ENCODE measurements at regions not wholly inside any gene's neighbourhood (a gene's known extent, or its start where the extent isn't known, plus 50 kb on each side); places are given as distances from the start of the nearest gene placed in this dataset.

- Mint-ChIP-seq H3K27me3 (ENCODE audit: unreplicated experiment) (peaks cover 3% of the 10 kb centered on the region), H3K4me1 (ENCODE audit: unreplicated experiment) (no peaks in the 10 kb centered on the region), H3K27ac (ENCODE audit: unreplicated experiment) (no peak overlapping the region), H3K4me3 (ENCODE audit: unreplicated experiment) (no peak overlapping the region), H3K36me3 (ENCODE audit: unreplicated experiment) (no peaks in the 10 kb centered on the region), H3K9me3 (ENCODE audit: unreplicated experiment) (no peaks in the 10 kb centered on the region)
- TF ChIP-seq CTCF (IDR thresholded peaks at IDR 0.05), result no peak
- DNase-seq (ENCODE audit: extremely low spot score, unreplicated experiment), result no peak
These were observed 68.2 kb upstream of the CXCR4 start for GRCh38 chr2:136185981-136186776.

GRCh38 chr2:136183097-136183496, 65.1 kb upstream of the CXCR4 start:
- no peak for TF ChIP-seq CTCF (IDR thresholded peaks at IDR 0.05)
- Mint-ChIP-seq H3K4me3 (ENCODE audit: unreplicated experiment) (no peak overlapping the region), H3K9me3 (ENCODE audit: unreplicated experiment) (no peaks in the 10 kb centered on the region), H3K36me3 (ENCODE audit: unreplicated experiment) (no peaks in the 10 kb centered on the region), H3K27ac (ENCODE audit: unreplicated experiment) (no peak overlapping the region), H3K4me1 (ENCODE audit: unreplicated experiment) (no peaks in the 10 kb centered on the region), H3K27me3 (ENCODE audit: unreplicated experiment) (no peaks in the 10 kb centered on the region)
- DNase-seq (ENCODE audit: extremely low spot score, unreplicated experiment), result no peak

GRCh38 chr2:136182315-136182714, 64.4 kb upstream of the CXCR4 start:
- H3K4me3 Mint-ChIP-seq (ENCODE audit: unreplicated experiment), result no peak overlapping the region
- no peak for DNase-seq (ENCODE audit: extremely low spot score, unreplicated experiment)
- no peaks in the 10 kb centered on the region for H3K27me3 Mint-ChIP-seq (ENCODE audit: unreplicated experiment)
- no peaks in the 10 kb centered on the region for H3K4me1 Mint-ChIP-seq (ENCODE audit: unreplicated experiment)
- no peak for TF ChIP-seq CTCF (IDR thresholded peaks at IDR 0.05)
- H3K27ac Mint-ChIP-seq (ENCODE audit: unreplicated experiment), result no peak overlapping the region
- no peaks in the 10 kb centered on the region for H3K9me3 Mint-ChIP-seq (ENCODE audit: unreplicated experiment)
- H3K36me3 Mint-ChIP-seq (ENCODE audit: unreplicated experiment), result no peaks in the 10 kb centered on the region

GRCh38 chr2:136179602-136179975, 61.6 kb upstream of the CXCR4 start:
- H3K4me1 Mint-ChIP-seq (ENCODE audit: unreplicated experiment), result no peaks in the 10 kb centered on the region
- no peaks in the 10 kb centered on the region for H3K36me3 Mint-ChIP-seq (ENCODE audit: unreplicated experiment)
- no peak overlapping the region for H3K27ac Mint-ChIP-seq (ENCODE audit: unreplicated experiment)
- no peak overlapping the region for H3K4me3 Mint-ChIP-seq (ENCODE audit: unreplicated experiment)
- no peak for DNase-seq (ENCODE audit: extremely low spot score, unreplicated experiment)
- no peaks in the 10 kb centered on the region for H3K27me3 Mint-ChIP-seq (ENCODE audit: unreplicated experiment)
- no peaks in the 10 kb centered on the region for H3K9me3 Mint-ChIP-seq (ENCODE audit: unreplicated experiment)
- TF ChIP-seq CTCF (IDR thresholded peaks at IDR 0.05), result no peak

GRCh38 chr2:136178941-136179601, 61.1 kb upstream of the CXCR4 start:
- no peak overlapping the region for H3K4me3 Mint-ChIP-seq (ENCODE audit: unreplicated experiment)
- H3K9me3 Mint-ChIP-seq (ENCODE audit: unreplicated experiment), result no peaks in the 10 kb centered on the region
- H3K36me3 Mint-ChIP-seq (ENCODE audit: unreplicated experiment), result no peaks in the 10 kb centered on the region
- no peak for DNase-seq (ENCODE audit: extremely low spot score, unreplicated experiment)
- no peaks in the 10 kb centered on the region for H3K27me3 Mint-ChIP-seq (ENCODE audit: unreplicated experiment)
- no peak for TF ChIP-seq CTCF (IDR thresholded peaks at IDR 0.05)
- no peak overlapping the region for H3K27ac Mint-ChIP-seq (ENCODE audit: unreplicated experiment)
- H3K4me1 Mint-ChIP-seq (ENCODE audit: unreplicated experiment), result no peaks in the 10 kb centered on the region
